ENCODE measurements at regions not wholly inside any gene's neighbourhood (a gene's known extent, or its start where the extent isn't known, plus 50 kb on each side); places are given as distances from the start of the nearest gene placed in this dataset.
"Not testable (repeated sequence)": the region's sequence is repeated elsewhere in the genome, so short reads cannot be mapped to it uniquely, and the experiment has no call there.

DNA sequence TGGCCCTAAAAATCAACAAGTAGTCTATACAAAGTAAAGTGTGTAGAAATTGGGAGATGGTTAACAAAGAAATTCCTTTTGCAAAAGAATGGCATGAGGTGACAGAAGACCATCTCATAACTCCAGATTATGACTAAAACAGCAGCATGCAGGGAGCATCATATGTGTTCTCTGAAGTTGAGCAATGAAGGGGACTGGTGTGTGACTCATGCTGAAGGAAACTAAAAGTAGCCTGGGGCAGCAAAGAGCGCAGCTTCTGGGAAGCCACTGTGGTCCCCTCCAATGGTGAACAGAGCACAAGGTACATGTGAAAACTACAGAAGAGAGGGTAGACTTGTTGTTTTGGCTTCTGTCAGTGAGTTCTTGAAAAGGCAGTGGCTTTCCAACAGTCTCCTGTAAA, 133.4 kb downstream of the MACC1 start:
- DNase-seq (ENCODE audit: low spot score): peak; percentile 11

DNA sequence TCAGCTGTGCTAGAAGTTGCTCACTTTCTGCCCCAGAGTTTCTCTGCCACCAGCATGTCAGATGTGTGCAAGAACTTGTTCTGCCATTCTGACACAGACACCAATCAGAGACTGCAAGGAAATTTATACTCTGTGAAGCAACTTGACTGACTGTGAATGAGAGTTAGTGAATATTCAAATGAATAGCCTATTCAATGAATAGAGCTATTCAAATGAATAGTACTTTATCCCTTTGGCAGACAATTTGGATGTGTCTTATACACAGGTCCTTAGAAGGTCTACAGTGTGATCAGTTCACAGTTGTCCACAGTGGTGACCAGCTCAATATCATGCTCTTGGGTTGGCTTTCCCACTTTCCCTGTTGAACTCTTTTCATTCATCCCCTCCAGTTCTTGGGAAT, 138.1 kb downstream of the MACC1 start:
- no peak for DNase-seq (ENCODE audit: low spot score)

DNA sequence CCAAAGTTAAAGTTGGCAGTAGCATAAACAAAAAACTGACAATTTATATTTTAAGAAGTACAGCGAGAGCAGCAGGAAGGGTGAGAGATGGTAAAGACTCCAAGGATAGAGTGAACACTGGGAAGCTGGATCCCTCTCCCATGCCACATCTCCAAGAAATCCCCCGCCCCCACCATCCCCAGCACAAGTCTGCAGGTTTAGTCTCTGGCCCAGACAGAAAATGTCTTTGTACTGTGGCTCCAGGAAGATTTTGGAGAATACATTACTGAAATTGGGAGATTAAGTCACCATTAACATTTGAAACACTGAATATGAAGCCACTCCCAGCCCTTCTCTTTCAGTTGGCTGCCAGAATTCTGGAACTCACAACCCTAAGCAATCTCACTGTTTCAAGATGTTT, 140.3 kb downstream of the MACC1 start:
- DNase-seq (ENCODE audit: low spot score): no peak

DNA sequence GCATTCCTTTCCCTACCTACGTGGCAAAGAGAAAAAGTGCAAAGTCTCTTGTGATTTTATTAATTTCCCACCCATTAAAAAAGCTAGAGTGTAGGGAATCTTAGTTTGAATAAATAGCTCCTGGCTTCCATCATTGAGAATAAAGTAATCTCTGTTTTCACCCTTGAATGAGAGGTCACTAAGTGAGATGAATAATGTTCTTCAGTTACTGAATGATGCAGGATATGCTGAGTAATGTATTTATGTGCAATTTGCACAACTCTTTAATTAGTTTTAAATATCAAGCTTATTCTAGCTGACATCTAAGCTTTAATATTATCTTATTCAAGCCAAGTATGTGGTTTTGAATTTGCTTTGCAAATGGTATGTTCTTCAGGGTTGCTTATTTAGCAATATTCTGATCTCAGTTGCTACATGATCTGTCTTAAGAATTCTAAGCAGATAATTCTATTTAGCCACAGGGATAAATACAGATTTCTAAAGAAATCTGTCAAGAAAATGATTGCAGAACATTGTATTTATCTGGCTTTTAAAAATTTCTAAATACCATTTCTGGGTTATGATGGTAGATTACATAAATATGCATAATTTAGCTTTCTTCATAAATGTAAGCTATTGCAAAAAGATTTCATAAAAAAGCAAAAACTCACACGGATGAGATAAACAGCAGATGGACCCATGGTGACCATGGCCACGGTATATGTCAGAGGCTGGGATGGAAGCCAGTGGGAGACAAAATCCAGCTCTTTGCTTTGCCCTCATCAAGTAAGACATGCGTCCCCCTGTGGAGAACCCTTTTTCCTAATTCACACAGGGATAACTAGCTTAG, 141.0 kb downstream of the MACC1 start:
- DNase-seq (ENCODE audit: low spot score): no peak

DNA sequence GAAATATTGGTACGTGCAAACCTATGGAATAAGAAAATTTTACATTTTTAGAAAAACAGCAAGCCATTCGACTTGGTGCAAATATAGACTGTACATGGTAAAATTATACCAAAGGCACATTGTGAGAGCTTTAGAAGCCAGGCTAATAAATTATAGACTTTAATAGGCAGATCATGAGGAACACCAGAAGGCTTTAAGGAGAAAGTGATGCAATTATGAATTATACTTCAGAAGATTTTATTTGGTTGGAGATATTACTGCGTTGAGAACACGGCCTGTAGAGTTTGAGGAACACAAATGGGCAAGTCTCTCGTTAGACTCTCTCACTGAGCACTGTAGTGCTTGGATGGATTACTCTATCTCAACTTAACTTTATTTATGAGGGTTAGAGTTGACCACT, 141.7 kb downstream of the MACC1 start:
- DNase-seq (ENCODE audit: low spot score): no peak

DNA sequence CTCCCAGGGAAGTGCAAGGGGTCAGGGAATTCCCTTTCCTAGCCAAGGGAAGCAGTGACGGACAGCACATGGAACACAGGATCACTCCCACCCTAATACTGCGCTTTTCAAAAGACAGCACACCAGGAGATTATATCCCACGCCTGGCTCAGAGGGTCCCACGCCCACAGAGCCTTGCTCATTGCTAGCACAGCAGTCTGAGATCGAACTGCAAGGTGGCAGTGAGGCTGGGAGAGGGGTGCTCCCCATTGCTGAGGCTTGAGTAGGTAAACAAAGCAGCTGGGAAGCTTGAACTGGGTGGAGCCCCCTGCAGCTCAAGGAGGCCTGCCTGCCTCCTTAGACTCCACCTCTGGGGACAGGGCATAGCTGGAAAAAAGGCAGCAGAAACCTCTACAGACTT, 149.2 kb downstream of the MACC1 start:
- DNase-seq (ENCODE audit: low spot score): not testable (repeated sequence)

DNA sequence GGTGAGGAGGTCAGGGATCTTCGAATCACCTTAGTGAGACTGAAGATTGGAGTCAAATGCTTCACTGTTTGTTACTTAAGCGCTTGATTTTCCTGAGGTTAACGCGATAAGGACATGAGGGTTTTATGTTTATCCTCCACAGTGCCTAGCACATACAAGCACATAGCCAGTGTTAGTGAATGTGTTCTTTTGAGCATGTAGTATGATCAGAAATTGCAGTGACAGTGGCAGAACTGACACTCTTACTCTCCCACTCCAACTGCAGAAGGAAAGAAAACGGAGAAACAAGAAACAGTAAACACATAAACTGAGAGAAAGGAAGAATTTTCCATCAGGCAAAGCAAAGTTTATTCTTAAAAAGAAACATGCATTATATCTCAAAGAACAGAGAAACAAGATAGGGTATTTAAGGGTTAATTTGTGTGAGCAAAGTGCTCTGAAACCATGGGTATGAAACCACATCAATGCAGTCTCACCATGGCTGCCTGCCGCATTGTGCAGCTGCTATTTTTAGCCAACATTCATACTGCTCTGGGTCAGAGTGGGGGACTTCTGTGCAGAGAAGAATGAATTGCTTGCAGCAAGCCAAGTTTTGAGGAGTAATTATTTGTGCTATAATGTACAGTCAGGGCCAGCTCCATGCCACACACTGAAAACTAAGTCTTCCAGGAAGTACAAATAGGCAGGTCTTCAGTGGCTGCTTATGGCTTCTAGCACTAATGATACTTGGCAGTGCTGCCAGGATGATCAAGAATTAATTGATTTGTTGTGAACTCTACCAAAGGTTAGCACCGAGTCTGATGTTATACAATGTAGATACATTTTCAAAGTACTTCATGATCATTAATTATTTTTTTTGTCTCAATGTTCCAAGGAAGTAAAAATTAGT, 152.0 kb downstream of the MACC1 start:
- peak; percentile 84 for DNase-seq (ENCODE audit: low spot score)

DNA sequence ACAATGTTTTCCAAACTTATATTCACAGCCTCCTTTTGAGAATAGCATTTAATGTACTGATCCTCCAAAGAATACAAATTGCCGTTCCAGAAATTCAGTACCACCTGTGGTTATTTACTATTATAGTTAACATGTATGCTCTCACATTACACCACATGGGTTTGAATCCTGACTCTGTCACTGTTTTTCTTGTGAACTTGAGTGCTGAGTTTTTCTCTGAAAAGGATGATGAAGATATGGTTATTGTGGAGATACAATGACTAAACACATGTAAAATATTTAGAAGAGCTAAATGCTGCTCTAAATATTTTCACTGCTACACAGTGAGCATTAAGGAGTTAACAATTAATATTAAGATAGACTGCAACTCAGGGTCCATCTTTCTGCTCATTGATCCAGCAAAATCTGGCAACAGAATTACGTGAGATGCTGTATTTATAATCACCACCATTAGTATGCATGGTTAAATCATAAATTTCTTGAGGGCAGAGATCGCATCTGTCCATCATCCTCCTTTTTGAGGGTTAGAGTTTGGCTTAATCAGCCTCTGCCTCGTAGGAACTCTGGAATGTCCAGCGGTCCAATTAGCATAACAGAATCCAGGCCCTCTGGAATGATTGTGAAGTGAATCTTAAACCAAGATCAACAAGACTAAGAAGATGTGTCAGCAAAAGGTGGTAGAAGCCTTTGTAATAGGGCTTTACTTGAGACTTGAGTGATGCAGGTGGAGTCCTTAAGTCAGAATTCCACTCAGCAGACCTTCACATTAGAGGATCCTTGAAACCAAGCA, 152.8 kb downstream of the MACC1 start:
- DNase-seq (ENCODE audit: low spot score): peak; percentile 78

DNA sequence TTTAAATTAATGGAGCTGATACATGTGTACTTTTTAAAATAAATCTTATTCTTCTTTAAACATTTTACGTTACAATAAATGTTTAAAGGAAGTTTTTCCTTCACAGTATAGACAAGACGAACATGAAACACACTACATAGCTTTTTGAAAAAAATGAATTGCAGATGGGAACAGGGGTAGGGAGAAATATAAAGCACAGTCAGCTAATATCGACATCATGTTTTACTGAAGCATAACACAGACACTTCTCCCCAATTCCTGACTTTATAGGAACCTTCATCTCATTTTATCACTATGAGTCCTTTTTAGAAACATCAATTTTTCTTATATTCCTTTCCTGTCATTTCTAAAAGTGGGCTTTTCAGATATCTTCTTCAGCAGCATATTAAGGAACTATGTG, 153.5 kb downstream of the MACC1 start:
- DNase-seq (ENCODE audit: low spot score): no peak

DNA sequence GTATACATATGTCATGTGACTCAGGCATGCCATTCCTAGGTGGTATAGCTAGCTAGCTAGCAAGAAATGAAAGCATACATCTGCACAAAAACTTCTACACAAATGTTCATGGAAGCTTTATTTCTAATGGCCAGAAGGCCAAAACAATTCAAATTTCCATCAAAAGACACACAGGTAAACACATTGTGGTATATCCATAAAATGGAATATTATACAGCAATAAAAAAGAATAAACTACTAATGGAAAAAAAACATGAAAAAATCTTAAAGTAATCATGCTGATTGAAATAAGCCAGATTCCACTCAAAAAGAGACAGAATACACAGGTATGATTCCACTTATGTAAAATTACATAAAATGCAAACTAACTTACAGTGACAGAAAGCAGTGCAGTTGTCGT, 154.3 kb downstream of the MACC1 start:
- no peak for DNase-seq (ENCODE audit: low spot score)

DNA sequence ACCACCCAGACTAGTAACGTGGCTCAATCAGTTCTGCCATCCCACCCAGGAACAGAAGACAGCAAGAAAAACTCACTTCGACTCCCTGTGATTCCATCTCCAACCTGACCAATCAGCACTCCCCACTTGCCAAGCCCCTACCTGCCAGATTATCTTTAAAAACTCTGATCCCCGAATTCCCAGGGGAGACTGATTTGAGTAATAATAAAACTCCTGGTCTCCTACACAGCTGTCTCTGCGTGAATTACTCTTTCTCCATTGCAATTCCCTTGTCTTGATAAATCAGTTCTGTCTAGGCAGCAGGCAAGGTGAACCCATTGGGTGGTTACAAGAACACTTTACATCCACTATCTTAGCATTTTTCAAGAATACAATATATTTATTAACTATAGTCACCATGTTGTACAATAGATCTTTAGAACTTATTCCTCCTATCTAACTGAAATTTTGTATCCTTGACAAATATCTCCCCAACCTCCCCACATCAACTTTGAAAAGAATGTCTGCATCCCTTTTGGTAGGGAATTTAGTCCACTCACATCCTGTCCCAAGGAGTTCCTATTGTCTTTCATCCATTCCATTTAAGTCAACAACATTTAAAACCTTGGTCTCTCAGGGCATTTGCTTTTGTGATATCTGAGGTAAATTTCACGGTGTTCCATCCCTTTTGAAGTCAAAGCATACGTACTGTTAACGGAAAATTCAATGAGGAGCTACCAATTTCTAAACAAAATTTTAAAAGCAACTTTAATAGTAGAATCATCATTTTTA, 163.7 kb downstream of the MACC1 start:
- no peak for DNase-seq (ENCODE audit: low spot score)

DNA sequence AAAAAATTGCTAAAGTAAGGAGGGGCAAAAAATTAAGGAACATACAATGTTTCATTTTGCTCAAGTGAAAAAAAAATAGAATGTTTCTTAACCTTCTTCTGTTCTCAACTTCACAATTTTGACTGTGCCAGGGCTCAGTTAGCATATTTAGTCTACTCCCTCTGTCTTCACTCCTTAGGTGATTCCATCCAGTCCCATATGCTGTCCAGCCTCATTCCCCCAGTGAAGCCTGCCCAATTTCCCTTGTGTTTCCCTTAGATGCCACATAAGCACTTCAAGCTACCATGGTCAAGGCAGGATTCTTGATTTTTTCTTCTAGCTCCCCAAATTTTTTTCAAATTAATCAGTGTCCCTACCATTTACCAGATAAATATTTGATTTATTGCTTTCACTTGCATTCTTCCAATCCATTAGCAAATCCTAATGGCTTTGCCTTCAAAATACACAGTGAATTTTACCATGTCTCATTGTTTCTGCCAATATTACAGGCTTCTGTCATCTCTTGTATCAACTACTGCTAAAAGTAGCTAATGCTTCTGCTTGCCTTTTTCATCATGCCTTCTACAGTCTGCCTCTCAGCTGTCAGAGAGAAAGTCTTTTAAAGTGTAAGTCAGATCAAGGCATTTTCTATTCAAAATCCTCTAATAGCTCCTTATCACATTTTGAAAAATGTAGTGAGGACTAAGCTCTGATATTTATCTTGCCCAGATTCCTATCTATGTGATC, 166.8 kb downstream of the MACC1 start:
- DNase-seq (ENCODE audit: low spot score): no peak

DNA sequence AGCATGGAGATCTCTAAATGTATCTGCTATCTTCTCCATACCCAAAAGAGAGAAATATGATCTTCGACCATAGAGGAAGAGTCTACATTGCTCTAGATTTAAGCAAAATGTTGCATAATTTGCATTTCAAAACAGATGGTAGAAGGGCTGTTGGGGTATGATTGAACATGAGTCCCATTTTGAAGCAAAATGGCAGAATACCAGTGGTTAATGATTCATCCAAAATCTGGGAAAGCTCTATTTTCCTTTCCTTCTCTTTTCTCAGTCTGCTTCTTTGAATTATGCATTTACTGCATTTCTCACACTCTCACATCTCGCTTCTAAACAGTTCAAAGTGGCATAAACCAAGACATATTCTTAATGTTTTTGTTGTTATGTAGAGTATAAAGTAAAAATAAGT, 178.5 kb downstream of the MACC1 start:
- no peak for DNase-seq (ENCODE audit: low spot score)

DNA sequence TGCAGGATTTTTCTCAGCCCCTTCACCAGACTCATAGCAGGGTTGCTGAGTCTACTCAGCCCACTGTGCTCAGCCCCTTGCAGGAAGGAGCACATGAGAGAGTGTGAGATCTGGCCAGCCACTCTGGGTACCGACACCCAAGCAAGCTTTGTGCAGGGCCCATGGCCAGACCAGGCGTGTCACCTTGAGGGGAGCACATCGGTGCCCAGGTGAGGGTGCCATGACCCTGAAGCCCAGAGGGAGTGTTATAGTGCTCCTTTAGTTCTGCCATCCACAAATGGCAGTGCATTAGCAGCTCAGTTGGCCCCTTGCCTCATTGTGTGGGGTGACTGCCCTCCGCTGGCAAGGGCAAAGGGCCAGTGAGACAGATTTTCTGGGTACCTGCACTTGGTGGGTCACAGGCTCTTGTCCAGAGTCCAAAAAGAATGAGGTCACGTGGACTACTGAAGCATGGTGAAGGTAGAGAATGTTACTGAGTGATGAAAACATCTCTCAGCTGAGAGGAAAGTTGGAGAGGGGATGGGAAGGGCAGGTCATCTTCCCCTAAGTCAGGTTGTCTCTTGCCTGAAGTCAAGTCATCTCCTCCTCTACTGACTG, 181.8 kb downstream of the MACC1 start:
- DNase-seq (ENCODE audit: low spot score): no peak

DNA sequence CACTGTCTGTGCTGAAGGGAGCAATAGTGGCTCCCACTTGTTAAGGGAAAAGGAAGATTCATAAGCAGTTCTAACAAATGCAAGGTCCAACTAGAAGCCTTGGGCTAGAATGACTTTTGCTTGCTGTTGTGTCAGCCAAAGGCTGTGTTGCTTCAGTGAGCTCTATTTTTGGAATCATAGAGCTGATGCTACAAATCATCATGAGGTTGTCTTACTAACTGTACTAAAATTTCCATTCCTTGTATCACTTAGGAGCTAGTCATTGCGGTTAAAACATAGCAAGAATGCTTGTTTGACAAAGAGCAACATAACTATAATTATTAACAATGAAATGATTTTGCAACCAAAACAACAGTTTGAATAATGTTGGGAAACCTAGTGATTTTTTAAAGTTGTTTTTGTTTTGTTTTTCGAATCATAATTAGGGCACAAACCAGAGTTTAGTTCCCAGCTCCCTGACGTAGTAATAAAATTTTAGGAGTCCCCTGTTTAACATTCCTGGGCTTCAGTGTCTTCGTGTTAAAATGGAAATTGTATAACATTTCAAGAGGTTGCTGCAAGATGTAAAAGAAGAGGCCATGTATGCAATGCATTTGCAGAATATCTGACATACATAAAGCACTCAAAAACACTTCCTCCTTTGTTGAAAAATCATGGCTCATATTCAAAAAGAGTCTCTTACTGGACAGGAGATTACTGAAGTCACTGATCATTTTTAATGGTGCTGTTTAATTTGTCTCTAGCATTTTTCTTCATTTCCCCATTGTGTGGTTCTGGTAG, 183.4 kb downstream of the MACC1 start:
- peak; percentile 85 for DNase-seq (ENCODE audit: low spot score)

DNA sequence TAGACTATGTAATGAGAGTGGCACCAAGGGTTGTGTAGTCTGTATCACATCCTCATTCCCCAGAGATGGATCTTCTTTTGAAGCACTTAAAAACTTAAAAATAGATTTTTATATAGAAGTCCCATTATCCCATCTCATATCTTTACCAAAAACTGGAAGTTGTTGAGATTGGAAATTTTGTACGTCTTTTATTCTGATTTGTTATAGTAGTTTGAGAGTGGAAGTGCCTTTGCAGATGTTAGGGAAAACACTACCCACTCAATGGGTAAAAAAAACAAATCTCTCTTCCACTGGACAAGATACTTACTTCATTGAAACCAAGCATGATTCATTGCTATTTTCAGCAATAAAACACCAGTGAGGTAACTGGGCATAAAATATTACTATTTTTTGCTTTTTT, 184.4 kb downstream of the MACC1 start:
- no peak for DNase-seq (ENCODE audit: low spot score)

DNA sequence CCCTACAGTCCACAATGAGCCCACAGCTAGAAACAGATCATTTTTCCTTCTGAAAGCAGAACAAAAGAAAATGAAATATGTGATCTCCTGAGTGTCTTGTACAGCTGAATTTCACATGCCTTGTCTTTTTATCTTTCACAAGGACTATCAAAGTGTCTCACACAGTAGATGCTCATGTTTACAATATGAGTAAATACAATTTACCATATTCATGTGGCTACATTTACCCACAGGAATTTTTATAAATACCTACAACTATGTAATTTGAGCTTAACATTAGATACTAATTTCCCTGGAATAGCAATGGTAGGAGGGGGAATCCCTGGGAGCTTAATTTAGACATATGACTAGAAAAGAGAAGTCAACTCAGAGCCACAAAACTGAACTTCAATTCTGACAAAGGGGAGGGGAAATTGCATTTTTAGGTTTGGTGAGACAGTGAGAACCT, 186.2 kb downstream of the MACC1 start:
- DNase-seq (ENCODE audit: low spot score): peak; percentile 73

DNA sequence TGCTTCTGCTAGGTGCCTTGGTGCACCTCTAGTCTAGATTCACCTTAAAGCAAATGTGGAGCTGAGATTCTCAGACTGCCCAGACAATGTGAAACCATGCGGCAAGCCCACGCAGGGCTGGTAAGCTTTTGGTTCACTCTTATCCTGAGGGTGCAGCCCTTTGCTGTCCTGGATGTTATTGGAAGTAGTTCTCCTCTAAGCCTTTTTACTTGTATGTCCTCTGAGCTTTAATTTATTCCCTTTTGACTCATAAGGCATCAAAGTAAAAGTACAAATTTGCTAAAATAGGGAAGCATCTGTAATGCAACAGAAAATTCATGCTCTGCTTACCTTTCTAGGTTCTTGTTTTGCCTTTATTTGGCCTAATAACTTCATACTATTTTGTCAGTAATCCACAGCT, 186.8 kb downstream of the MACC1 start:
- no peak for DNase-seq (ENCODE audit: low spot score)

DNA sequence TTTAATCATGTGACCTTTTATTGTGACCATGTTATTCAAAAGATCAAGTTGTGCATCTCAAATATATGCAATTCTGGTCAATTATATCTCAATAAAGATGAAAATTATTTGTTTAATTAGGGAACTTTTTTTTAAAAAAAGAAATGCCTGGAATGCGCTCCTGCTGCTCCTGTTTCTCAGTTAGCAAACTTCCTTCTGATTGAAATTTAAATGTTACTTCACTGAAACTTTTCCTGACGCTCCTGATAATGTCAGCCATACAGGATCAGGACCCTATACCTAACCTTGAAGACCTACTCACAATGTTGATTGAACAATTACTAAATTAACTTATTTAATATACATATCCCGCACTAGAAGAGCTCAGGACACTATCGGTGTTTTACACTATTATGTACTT, 190.4 kb downstream of the MACC1 start:
- DNase-seq (ENCODE audit: low spot score): no peak

DNA sequence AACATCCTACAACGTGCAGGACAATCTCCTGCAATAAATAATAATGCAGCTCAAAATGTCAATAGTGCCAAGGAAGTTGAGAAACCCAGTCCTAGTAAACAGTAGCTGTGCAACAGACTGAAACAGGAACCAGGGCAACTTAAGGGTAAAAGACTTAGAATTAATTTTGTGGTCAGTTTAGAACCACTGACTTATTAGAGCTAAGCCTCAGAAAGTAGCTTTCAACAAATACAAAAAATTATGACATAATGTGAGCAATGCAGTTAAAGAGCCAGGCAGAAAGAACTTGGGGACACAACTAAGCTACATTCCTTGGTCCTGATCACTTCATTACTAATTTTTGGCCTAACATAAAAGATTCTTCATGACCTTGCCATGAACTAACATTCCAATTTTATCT, 195.4 kb downstream of the MACC1 start:
- no peak for DNase-seq (ENCODE audit: low spot score)

Measured in A172 (cell line).